ENCODE measurements at regions not wholly inside any gene's neighbourhood (a gene's known extent, or its start where the extent isn't known, plus 50 kb on each side); places are given as distances from the start of the nearest gene placed in this dataset.

- no peaks in the 10 kb centered on the region for H3K4me1 Mint-ChIP-seq
- ChIA-PET CTCF (interaction anchor here (1.2 to 1.5 kb wide), 2 partner anchors 14 to 426 kb away, joined by 3 to 5 read pairs; no protein-coding TSS in a partner anchor), POLR2A (interaction anchor here (0.6 kb wide), 1 partner anchor 93 kb away, joined by 3 read pairs; no protein-coding TSS in a partner anchor)
- H3K4me3 Mint-ChIP-seq = no peak overlapping the region
- no peaks in the 10 kb centered on the region for H3K9me3 Mint-ChIP-seq
- peaks cover 11% of the 10 kb centered on the region for H3K27me3 Mint-ChIP-seq
- ATAC-seq (ENCODE audit: low read depth) (no peak), DNase-seq (no peak)
- intact Hi-C loops (cut with micrococcal nuclease) = loop anchor here (5.0 to 10.0 kb wide), 5 partner anchors 397 to 1555 kb away; partner anchors contain the start of gene TGFB2
- TF ChIP-seq CTCF (IDR thresholded peaks at IDR 0.05) = no peak
- H3K27ac Mint-ChIP-seq = no peak overlapping the region
- H3K36me3 Mint-ChIP-seq (ENCODE audit: low read depth) = no peaks in the 10 kb centered on the region
Observed at GRCh38 chr1:219812086-219812485, 116.3 kb downstream of the SLC30A10 start.

GRCh38 chr1:219810451-219810850, 117.9 kb downstream of the SLC30A10 start:
- CTCF ChIA-PET = no interaction called here
- H3K27ac Mint-ChIP-seq = no peak overlapping the region
- no peaks in the 10 kb centered on the region for H3K9me3 Mint-ChIP-seq
- intact Hi-C loops (cut with micrococcal nuclease) = loop anchor here (5.0 to 10.0 kb wide), 5 partner anchors 396 to 1553 kb away; partner anchors contain the start of gene TGFB2
- POLR2A ChIA-PET = no interaction called here
- no peak overlapping the region for H3K4me3 Mint-ChIP-seq
- H3K4me1 Mint-ChIP-seq = no peaks in the 10 kb centered on the region
- no peak for ATAC-seq (ENCODE audit: low read depth)
- peaks cover 20% of the 10 kb centered on the region for H3K27me3 Mint-ChIP-seq
- no peak for TF ChIP-seq CTCF (IDR thresholded peaks at IDR 0.05)
- H3K36me3 Mint-ChIP-seq (ENCODE audit: low read depth) = no peaks in the 10 kb centered on the region
- DNase-seq = no peak

GRCh38 chr1:219808790-219809189, 119.6 kb downstream of the SLC30A10 start:
- Mint-ChIP-seq H3K4me3 (no peak overlapping the region), H3K36me3 (ENCODE audit: low read depth) (no peaks in the 10 kb centered on the region), H3K4me1 (no peaks in the 10 kb centered on the region), H3K27me3 (peaks cover 21% of the 10 kb centered on the region), H3K27ac (no peak overlapping the region), H3K9me3 (no peaks in the 10 kb centered on the region)
- DNase-seq = no peak
- ChIA-PET POLR2A (no interaction called here), CTCF (no interaction called here)
- no peak for TF ChIP-seq CTCF (IDR thresholded peaks at IDR 0.05)
- ATAC-seq (ENCODE audit: low read depth) = no peak
- intact Hi-C loops (cut with micrococcal nuclease) = no loop called here

- H3K36me3 Mint-ChIP-seq (ENCODE audit: low read depth) = no peaks in the 10 kb centered on the region
- peaks cover 23% of the 10 kb centered on the region for H3K27me3 Mint-ChIP-seq
- DNase-seq = no peak
- H3K4me3 Mint-ChIP-seq = no peak overlapping the region
- no peak for ATAC-seq (ENCODE audit: low read depth)
- intact Hi-C loops (cut with micrococcal nuclease) = no loop called here
- TF ChIP-seq CTCF (IDR thresholded peaks at IDR 0.05) = no peak
- H3K4me1 Mint-ChIP-seq = no peaks in the 10 kb centered on the region
- H3K9me3 Mint-ChIP-seq = no peaks in the 10 kb centered on the region
- ChIA-PET CTCF (no interaction called here), POLR2A (no interaction called here)
- no peak overlapping the region for H3K27ac Mint-ChIP-seq
Observed at GRCh38 chr1:219806642-219807041, 121.7 kb downstream of the SLC30A10 start.

GRCh38 chr1:219806020-219806419, 122.3 kb downstream of the SLC30A10 start:
- H3K4me3 Mint-ChIP-seq = no peak overlapping the region
- no peak overlapping the region for H3K27ac Mint-ChIP-seq
- intact Hi-C loops (cut with micrococcal nuclease) = no loop called here
- H3K9me3 Mint-ChIP-seq = no peaks in the 10 kb centered on the region
- ChIA-PET CTCF (no interaction called here), POLR2A (no interaction called here)
- DNase-seq (no peak), ATAC-seq (ENCODE audit: low read depth) (no peak)
- H3K36me3 Mint-ChIP-seq (ENCODE audit: low read depth) = no peaks in the 10 kb centered on the region
- H3K4me1 Mint-ChIP-seq = no peaks in the 10 kb centered on the region
- H3K27me3 Mint-ChIP-seq = peaks cover 23% of the 10 kb centered on the region
- TF ChIP-seq CTCF (IDR thresholded peaks at IDR 0.05) = no peak
